GM12873 (cell line): ENCODE measurements at regions not wholly inside any gene's neighbourhood (a gene's known extent, or its start where the extent isn't known, plus 50 kb on each side); places are given as distances from the start of the nearest gene placed in this dataset.

Experiments
- TF ChIP-seq, protein P1 (sequence below): IDR thresholded peaks from 2 replicates; pipeline ENCODE4 v1.5.1; 2012; ENCODE audit warnings: low read depth, mild to moderate bottlenecking, moderate library complexity, low read length, control low read depth; ENCODE audit not compliant: insufficient read depth; ENCODE audit errors: missing control alignments

DNA sequence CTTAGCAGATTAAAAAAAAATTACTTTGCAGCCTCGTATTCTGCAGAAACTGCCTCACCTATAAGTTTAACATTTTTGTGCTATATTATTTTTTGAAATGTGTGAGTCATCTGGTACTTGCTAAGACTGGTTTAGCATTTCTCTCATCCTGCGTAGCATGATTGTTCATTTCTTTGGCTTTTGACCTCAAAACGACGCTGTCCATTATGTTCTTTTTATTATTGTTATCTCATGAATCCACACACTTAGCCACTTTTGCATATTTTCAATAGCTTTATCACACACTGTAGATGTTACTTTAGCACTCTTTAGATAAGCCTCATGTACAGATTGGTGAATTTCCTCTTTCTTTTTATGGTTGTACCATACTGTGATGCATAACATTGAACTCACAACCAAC, 1004.9 kb upstream of the NCAM2 start:
- TF ChIP-seq, protein P1, sequence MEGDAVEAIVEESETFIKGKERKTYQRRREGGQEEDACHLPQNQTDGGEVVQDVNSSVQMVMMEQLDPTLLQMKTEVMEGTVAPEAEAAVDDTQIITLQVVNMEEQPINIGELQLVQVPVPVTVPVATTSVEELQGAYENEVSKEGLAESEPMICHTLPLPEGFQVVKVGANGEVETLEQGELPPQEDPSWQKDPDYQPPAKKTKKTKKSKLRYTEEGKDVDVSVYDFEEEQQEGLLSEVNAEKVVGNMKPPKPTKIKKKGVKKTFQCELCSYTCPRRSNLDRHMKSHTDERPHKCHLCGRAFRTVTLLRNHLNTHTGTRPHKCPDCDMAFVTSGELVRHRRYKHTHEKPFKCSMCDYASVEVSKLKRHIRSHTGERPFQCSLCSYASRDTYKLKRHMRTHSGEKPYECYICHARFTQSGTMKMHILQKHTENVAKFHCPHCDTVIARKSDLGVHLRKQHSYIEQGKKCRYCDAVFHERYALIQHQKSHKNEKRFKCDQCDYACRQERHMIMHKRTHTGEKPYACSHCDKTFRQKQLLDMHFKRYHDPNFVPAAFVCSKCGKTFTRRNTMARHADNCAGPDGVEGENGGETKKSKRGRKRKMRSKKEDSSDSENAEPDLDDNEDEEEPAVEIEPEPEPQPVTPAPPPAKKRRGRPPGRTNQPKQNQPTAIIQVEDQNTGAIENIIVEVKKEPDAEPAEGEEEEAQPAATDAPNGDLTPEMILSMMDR, result no peak

DNA sequence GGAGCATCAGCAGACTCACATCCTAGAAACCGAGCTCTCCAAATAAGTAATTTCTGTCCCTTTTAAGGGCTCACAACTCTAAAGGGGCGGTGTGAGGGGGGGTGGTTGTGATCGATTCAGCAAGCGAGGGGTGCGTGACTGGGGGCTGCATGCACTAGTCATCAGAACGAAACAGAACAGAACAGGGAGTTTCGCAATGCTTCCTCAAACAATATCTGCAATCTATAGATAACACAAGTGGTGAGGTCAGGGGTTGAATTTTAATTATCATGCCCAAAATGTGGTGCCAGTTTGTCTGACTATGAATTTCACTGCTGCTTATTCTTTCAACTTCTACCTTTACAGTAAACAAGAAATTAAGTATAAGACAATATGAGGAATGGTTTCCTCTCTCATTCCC, 1003.0 kb upstream of the NCAM2 start:
- TF ChIP-seq, protein P1, result no peak

DNA sequence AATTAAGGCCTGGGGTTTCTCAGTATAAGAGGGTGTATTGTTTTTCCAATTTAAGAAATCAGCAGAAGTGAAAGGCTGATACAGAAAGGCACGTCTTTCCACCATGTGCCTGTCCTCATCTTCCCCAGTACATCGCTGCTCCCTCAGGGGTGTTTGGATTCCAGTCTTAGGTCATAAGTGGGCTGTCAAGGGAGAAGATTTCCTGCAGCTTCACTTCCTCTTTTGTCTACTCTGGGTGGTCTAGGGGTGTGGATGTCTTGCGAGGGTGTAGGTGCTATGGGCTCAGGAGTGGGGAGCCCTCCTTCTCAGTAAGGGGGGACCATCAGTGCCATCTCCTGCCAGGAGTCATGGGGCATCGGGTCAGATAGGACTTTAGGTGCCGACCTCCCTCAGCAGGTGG, 999.8 kb upstream of the NCAM2 start:
- TF ChIP-seq, protein P1, result no peak

DNA sequence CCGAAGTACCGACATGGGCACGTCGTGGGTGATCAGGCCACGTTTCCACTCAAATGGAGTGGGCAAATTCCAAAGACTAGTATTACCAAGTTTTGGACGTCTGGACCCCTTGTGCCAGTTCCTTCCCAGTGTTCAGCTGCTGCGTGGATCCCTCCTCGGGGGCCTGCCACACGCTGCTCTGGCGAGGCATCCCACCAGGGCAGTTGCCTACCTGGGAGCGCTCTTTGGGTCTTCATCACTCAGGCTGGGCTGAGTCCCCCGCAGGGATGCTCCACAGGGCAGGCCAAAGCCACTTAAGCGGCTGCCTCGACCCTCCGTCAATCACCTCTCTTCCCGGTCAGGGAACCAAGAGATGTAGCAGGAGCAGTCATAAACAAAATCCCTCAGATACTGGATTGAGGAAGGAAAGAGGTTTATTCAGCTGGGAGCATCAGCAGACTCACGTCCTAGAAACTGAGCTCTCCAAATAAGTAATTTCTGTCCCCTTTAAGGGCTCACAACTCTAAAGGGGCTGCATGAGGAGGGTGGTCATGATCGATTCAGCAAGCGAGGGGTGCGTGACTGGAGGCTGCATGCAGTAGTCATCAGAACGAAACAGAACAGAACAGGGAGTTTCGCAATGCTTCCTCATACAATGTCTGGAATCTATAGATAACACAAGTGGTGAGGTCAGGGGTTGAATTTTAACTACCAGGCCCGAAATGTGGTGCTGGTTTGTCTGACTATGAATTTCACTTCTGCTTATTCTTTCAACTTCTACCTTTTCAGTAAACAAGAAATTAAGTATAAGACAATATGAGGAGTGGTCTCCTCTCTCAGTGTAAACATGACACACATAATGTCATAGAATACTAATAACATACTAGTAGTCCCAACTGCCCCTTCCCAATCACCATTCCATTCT, 998.6 kb upstream of the NCAM2 start:
- TF ChIP-seq, protein P1, result no peak

- TF ChIP-seq, protein P1, result no peak
These were observed 993.8 kb upstream of the NCAM2 start for GRCh38 chr21:20004367-20004766.

DNA sequence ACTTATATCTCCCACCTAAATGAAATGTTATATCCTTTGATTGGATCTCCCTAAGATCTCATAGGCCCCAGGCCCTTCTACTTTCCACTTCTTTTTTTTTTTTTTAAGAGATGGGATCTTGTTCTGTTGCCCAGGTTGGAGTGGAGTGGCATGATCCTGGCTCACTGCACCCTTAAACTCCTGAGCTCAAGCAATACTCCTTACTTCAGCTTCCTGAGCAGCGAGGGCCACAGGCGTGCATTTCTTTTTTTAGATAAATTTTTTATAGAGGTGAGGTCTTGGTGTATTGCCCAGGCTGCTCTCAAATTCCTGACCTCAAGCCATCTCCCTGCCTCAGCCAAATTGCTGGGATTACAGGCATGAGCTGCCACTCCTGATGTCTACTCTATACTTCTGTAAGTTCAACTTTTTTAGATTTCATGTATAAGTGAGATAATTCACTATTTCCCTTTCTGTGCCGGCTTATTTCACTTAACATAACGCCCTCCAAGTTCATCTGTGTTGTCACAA, 987.5 kb upstream of the NCAM2 start:
- TF ChIP-seq, protein P1, result no peak

- TF ChIP-seq, protein P1, result no peak
These were observed 984.4 kb upstream of the NCAM2 start for GRCh38 chr21:20013851-20014250.
